Left forelimb (tissue), 1 donor: ENCODE measurements at regions not wholly inside any gene's neighbourhood (a gene's known extent, or its start where the extent isn't known, plus 50 kb on each side); places are given as distances from the start of the nearest gene placed in this dataset.

Source experiments
- DNase-seq: peaks from one replicate; pipeline ENCODE4 v3.0.0-alpha.2; 2018; ENCODE audit warnings: low spot score

DNA sequence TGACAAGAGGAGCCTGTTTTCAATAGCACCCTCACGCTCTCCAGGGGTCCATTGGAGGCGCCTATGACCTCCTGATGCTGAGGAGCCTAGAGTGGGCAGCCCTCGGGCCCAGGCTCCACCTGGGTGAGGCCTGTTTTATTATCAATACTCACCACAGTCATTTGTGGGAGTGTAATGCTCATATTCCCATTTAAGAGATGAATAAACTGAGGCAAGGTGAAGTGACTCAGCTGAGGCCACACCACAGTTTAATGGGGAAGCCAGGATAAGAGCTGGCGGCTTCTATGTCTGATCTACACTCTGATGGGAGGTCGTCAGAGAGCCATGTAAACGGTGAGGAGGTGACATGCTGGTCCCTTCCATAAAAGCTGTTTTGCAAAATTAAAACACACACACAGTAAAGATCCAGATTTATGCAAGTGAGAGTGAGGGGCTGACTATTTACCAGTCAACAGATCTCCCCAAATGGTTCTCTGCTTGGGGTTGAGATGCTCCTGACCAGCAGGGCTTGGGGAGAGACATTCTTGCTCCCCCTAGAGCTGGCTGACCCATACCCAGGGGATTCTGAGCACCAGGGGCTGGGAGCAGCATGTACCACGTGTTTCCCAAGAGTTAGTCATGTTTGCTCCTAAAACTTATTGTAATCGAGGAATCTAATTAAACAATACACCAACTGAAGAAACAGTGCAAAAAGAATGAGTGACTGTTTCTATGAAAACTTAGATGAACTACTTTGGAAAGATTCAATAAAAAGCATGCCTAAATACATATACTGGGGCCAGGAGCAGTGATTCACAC, 81.0 kb upstream of the INSIG1 start:
- no peak for DNase-seq

DNA sequence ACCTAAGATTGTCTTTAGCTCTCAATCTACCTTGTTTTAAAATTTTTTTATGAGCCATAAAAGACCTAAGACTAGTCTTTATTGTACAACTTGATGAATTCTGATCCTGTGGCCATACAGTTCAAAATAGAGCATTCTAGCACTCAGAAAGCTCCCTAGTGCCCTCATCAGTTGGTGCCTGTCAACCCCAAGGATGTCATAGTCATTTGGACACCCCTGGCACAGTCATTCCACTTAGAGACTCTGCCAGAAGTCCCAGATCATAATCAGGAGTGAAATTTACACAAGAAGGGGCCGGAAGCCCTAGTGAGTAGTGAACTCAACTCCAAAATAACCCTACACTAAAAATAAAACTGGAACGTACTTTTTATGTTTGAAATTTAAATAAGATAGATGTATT, 80.0 kb upstream of the INSIG1 start:
- no peak for DNase-seq

DNA sequence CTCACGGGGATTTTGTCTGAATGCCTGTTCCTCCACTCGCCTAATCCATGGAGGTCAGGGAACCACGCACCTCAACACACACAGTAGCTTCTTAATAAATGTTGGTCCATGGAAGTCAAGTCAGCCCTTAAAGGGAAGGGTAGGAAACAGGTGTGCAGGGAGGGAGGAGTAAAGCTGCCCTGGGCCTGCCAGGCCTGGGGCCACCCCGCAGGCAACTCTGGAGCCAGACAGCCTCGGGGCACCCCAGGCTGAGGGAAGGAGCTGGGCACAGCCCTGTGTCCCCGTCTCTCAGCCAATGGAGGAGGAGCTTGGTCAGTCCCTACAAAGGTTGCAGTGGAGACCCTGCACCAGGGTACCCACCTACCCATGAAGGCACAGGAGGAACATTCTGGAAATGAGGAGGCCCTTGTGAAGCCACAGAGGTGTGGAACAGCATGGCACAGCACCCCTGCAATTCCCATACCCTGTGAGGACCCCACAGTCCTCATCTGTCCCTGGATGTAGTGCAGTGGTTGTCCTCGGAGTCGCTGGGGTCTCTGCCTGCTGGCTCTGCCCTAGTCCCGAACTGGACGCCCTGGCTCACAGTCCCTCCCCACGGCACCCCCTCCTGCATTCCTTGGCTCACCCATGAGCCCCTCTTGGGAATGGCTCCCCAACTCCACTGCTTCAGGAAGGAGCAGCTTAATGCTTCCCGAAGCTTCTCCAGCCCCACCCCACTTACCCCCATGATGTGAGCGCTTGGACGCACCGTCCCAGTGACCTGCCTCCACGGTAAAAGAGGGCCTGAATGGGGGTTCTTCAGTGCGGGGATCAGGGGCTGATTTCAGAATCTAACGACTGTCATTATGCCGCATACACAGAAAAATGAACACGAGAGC, 79.2 kb upstream of the INSIG1 start:
- peak; percentile 34 for DNase-seq

DNA sequence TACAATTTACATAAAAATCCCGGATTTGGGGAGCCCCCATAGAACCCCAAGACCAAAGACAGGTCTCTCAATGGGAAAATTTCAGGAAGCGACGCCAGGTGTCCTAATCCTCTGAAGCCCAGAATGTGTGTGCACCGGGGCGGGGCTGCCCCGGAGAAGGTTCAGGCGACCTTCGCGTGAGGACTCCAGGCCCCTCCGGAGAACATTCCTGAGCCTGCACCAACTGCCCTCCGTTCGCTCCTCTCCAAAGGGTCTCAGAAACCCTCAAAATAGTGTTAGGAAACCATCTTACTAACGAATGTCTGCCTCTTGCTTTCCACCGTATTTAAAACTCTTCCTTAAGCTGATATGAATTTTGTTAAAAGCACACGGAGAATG, 78.5 kb upstream of the INSIG1 start:
- no peak for DNase-seq

DNA sequence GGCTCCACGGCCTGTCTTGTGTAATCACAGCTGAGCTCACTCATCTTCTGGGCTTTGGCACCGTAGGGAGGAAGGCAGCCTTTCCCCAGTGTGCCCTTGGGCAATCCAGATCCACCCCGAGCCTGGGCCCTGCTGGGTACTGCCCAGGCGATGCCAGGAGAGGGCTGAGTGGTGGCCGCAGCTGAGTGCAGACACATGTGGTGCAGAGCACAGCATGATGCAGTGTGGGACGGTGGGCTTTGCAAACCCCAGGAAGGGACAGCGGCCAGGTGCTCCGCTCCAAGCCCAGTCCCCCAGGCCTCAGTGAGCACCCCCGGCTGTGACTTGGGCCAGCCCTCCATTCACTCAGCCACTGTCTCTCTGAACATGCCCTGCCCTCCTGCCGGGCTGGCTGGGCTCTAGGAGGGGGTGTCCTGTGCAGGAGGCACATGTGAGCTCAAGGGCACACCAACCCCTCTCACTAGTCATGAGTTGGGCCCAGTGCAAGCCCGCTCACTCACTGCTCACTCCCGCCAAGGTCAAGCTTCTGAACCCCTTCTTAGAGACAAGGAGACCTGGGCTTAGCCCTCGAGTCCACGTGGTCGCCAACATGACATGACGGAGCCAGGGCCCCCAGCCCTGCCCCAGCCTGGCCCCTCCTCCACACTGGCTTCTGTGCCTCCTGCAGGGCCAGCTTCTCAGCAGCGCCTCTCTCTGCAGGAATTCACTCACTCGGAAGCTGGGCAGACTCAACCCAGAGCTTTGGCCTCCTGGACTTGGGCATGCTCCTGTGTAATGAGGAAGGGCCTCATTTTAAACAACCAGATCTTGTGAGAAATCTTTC, 77.5 kb upstream of the INSIG1 start:
- peak; percentile 55 for DNase-seq

DNA sequence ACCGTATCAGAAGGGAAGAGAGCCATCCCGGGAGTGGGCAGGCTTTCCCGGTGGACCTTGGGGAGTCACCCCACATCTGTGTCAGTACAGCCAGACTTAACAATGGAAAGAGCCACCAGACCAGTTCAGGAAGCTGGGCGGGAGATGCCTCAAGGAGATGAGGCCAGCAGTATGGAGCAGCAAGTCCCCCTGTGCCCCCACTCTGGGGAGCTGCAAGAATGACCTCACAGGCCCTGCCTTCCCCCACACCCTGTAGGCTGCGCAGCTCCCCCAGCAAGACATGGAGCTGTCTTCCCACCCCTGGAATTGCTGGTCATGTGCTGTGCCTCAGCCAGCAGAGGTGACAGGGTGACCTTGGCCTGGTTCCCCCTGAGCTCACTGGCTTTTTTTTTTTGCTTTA, 76.8 kb upstream of the INSIG1 start:
- no peak for DNase-seq

DNA sequence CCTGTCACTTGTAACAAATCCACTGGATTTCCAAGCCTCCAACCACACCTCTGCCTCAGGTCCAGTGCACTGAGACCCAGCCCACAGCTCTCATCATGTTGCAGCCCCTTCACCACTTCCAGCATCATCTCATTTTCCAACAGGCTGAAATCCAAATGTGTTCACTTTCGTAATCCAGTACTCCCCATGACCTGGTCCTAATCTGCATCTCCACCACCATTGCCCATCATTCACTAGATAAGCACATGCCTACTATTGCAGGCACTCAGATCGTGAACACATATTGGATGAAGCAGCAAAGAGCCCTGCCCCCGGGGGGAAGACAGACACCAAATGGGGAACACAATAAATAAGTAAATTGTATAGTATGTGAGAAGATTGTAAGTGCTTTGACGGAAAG, 76.1 kb upstream of the INSIG1 start:
- no peak for DNase-seq

DNA sequence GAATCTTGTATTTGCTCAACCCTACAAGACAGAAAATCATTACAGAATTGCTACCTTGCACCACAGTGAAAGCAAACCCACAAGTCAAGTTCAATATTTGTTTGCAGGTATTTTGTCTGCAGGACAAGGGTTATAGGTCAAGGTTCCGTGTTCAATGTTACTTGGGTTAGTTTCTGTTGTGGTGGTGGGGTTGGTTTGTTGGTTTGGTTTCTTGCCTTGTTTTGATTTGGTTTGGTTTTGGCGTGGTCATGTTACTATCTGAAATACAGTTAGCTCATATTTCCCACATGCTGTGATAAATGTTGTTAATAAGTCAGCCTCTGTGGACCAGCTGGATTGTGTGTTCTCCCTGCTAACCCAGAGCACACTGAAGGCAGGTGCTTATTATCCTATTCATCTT, 75.6 kb upstream of the INSIG1 start:
- DNase-seq = no peak

DNA sequence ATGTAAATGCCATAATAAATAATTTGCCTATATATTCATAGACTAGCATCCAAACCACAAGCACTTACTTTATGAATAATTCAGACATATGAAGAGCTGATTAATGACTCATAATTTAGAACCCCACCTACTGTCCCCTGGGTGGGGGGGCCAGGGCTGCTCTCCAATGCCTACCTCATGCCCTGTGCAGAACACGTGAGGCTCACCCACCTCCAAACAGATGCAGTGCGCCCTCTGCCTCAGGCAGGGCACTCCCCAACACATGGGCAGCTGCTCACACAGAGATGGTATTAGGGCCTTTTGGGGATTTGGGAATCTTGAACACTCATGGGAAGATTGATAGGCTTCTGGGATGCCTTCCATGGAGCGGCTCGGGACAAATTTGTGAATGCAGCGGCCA, 75.1 kb upstream of the INSIG1 start:
- no peak for DNase-seq

DNA sequence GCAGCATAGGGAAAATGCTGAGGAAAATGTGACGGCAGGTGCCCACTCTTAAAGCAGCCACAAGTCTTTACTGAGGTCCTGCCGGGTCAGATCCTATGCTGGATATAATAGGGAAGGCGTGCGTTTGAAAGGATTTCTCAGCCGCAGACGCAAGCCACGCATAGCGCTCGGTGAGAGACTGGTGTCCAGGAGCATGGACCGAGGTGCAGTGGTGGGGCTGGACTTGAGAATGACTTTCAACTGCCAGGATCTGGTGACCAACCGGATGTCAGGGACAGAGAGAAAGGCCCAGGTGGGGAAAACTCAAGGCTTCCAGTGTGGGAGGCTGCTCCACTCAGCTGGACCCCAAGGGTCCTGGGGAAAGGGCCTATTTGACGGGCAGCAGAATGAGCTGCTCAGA, 74.7 kb upstream of the INSIG1 start:
- no peak for DNase-seq

DNA sequence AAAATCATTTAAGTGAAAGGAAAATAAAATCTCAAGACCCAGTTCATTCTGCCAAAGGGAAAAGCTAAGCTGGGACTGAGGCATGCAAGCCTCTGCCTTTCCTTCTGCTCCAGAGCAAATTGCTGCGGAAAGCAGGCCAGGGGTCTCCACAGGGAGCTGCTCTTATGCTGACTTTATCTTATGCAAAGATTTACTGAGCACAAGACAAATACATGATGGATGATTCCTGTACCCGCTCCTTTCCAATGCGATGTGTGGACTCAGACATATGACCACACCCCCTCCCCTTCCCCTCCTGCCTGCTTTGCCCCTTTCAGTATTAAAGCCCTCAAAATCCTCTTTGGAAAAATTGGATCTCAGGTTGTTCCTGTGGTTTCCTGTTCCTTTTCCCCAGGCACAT, 74.2 kb upstream of the INSIG1 start:
- no peak for DNase-seq

DNA sequence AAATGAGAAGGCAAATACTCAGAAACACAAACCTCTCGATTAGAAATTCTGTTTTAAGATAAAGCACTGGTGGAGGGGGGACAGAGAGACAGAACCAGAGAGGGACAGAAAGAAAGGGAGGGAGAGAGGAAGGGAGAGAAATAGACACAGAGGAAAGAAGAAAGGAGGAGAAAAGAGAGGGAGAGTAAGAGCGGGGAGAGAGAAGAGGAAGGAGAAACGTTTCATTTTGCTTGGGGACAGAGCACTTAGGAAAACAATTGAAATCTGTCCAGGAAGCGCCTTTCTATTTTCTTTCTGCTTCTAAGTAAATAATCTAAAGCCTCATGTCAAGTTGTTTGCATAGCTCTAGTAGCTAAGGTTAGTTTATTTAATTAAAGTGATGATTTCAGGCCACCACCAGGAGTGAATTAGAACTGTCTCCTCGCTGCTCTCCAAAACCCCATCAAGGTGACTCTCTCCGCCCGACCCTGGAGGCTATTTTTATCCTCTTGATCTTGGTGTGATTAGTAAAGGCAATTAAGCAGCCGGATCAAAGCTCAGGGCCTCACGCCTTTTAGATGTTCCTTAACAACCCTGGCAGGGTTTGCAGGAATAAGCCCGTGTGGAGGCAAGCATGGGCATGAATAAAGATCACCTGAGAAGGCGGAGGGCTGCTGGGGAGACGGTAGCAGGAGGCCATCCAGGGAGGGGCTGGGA, 73.4 kb upstream of the INSIG1 start:
- no peak for DNase-seq

DNA sequence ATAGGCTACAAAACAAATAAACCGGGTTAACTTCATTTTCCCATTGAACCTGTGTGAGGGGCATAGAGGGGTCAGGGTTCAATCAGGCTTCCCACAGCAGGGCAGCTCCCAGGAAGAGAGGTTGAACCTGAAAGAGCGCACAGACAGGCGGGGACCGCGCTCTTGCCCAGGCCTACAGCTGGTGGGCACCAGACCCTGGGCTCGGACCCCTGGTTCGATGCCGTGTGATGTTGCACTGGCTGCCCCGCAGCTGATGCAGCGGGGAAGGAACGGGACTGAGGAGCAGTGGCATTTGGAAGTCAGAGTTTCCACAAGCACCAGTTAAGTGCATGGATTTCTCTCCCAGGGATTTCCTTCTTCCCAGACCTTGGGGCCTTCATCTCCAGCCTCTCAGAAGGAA, 72.6 kb upstream of the INSIG1 start:
- DNase-seq = no peak

DNA sequence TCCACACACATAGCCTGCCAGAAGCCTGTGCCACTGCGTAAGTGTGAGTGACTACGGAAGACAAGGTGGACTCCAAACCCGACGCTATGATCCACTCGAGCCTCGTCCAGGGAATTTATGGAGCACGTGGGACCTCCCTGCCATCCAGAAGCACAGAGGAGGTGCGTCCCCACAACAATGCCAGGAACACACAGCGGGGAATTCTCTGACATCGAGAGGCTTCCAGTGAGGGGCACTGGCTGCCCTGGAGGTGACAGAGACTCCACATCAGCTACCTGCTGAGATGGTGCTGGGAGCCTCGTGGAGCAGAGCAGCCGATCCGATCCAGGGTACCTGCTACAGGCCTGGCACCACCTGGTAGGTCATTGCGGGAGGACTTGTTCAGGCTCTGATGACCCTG, 72.2 kb upstream of the INSIG1 start:
- no peak for DNase-seq

DNA sequence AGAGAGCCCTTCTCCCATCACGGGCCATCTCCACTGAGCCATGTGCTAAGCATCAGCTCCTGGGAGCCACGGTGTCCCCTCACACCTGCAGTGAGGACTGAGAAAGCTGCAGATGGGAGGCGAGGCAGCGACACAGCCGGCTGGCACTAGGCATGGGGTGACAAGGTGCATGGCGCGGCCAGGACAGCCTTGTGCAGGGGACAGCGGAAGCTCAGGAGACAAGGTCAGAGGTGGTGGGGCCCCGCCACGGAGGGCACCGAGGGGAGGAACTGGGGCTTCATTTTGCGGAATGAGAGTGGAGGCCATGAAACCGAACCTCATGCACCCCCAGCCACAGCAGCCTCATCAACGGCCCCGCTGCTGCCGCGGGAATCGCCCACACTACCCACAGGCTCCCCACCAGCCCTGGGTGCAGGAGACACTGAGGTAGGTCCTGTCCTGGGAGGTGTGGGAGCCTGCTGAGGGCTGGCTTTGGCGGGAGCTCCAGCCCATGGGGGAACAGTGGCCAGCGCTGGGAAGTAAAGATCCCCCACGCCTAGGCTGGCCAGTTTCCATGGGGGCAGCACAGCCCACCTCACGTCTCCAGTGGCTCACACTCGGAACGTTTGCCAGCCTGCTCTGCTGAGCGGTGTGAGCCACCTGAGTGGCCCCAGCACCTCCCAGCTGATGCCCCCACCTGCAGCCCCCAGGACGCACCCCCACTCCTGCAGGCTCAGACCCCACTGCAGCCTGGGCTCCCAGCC, 71.2 kb upstream of the INSIG1 start:
- no peak for DNase-seq

DNA sequence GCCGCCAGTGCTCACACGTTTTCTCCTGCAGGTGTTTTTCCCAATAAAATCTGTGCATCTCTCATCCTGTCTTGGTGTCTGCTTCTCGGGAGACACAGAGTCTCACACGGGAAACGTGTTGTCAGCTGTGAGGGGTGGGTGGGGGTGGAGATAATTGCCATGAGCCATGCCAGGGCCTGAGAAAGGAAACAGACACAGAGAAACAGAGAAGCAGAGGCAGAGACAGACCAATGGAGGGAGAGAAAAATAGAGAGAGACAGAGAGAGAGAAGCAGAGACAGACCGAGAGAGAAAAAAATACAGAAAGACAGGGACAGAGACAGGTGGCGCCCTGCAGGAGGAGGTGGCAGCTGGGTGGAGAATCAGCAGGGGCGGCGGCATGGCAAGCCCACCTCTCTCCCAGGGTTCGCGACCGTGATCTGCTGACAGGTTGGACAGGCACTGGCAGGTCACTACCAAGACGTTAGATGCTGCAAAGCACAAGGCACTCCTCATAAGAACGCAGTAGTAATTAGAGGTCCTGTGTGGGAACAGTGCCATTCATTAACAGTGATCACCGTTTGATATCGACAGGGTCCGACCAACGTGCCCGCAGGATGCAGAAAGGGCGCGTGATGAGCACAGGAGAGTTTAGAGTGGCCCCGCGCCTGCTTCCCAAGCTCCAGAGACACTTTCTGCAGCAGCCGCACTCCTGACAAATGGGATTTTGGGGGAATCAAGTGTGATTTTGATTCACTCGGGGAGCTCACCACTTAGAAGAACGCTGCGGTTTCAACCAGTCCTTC, 70.5 kb upstream of the INSIG1 start:
- no peak for DNase-seq

DNA sequence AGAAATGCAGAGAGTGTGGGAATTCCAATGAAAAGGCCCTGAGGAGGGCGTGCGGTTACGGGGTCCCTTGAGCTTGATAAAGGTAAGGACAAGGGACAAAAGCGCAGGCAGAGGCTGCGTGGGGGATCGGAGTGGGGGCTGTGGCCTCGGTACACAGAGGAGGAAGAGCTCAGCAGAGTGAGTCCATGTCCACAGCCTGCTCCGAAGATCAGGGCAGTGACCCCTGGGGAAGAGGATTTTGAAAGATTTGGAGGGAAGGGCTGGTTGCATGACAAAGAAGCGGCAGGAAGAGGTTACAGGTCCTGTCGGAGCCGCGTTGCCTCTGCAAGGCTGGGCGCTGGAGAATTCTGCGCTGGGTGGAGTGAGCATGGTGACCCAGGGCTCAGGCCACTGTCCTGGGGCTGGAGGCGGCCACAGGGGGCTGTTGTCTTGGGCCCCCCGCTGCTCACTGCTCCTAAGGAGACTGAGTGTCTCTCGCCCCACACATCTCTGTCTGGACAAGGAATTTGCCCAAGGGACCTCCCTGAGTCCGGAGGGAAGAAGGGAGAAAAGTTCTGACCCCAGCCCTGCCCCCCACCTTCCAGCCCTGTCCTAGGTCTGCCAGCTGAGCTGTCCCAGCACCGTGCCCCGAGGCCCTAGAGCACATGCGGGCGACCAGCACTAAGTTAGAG, 69.8 kb upstream of the INSIG1 start:
- DNase-seq = no peak

DNA sequence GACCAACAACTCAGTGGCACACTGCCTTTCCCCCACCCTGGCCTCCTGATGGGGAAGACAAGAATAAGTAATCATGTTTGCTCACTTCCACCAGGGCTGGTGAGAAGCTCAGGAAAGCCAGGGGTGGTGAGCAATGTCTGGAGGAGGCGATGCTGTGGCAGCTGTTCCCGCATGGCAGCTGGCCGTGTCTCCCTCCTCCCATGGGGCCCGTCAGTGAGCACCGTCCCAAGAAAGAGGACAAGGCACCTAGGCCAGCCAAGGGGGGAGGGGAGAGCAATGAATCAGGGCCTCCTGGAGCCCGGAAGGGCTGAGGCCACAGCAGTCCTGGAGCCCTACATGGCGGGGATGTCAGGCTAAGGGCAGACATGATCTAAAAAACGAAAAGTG, 69.2 kb upstream of the INSIG1 start:
- no peak for DNase-seq

DNA sequence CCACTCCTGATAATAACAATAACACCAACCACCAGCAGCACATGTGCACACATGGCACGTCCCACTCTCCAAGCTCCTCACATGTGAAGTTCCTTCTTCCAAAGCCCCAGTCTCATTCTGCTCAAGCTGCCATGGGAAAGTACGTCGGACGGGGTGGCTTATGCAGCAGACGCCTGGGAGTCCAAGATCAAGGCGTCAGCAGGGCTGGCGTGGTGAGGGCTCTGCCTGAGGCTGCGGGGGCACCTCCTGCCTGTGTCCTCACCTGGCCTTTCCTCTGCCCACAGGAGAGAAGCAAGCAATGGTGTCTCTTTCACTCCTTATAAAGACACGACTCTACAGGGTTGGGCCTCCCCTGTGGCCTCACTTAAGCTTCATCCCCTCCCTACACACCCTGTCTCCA, 68.8 kb upstream of the INSIG1 start:
- no peak for DNase-seq
